ENCODE measurements at regions not wholly inside any gene's neighbourhood (a gene's known extent, or its start where the extent isn't known, plus 50 kb on each side); places are given as distances from the start of the nearest gene placed in this dataset.
A peak's percentile ranks its signal among the peaks of the same experiment; 100 is the strongest.

GRCh38 chrX:9162698-9163097 is 128.8 kb upstream of the FAM9B start:
- POLR2A ChIA-PET = no interaction called here

GRCh38 chrX:9163214-9163709 is 129.3 kb upstream of the FAM9B start:
- H3K4me3 Mint-ChIP-seq = no peak overlapping the region
- intact Hi-C loops (cut with micrococcal nuclease) = loop anchor here (10.0 kb wide), 1 partner anchor 512 kb away; no protein-coding TSS in a partner anchor
- DNase-seq (no peak), ATAC-seq (ENCODE audit: low read depth) (no peak)
- H3K27me3 Mint-ChIP-seq = peaks cover 8% of the 10 kb centered on the region
- no peak overlapping the region for H3K27ac Mint-ChIP-seq
- H3K36me3 Mint-ChIP-seq (ENCODE audit: low read depth) = no peaks in the 10 kb centered on the region
- POLR2A ChIA-PET = interaction anchor here (0.7 kb wide), 1 partner anchor 297 kb away, joined by 8 read pairs; no protein-coding TSS in a partner anchor
- no peaks in the 10 kb centered on the region for H3K9me3 Mint-ChIP-seq
- TF ChIP-seq CTCF (IDR thresholded peaks at IDR 0.05) = no peak
- CTCF ChIA-PET = no interaction called here
- peaks cover 28% of the 10 kb centered on the region for H3K4me1 Mint-ChIP-seq

More at GRCh38 chrX:9162698-9163097, 128.8 kb upstream of the FAM9B start:
- H3K27me3 Mint-ChIP-seq = peaks cover 9% of the 10 kb centered on the region
- H3K4me3 Mint-ChIP-seq = no peak overlapping the region
- CTCF ChIA-PET = no interaction called here
- no peak for TF ChIP-seq CTCF (IDR thresholded peaks at IDR 0.05)
- DNase-seq (no peak), ATAC-seq (ENCODE audit: low read depth) (no peak)
- no peak overlapping the region for H3K27ac Mint-ChIP-seq
- H3K9me3 Mint-ChIP-seq = no peaks in the 10 kb centered on the region
- peaks cover 28% of the 10 kb centered on the region for H3K4me1 Mint-ChIP-seq
- intact Hi-C loops (cut with micrococcal nuclease) = loop anchor here (10.0 kb wide), 1 partner anchor 512 kb away; no protein-coding TSS in a partner anchor
- H3K36me3 Mint-ChIP-seq (ENCODE audit: low read depth) = no peaks in the 10 kb centered on the region

- Mint-ChIP-seq H3K27me3 (peaks cover 7% of the 10 kb centered on the region), H3K36me3 (ENCODE audit: low read depth) (no peaks in the 10 kb centered on the region), H3K4me1 (peaks cover 28% of the 10 kb centered on the region), H3K9me3 (peaks cover 1% of the 10 kb centered on the region), H3K4me3 (no peak overlapping the region), H3K27ac (no peak overlapping the region)
- no peak for TF ChIP-seq CTCF (IDR thresholded peaks at IDR 0.05)
- DNase-seq (no peak), ATAC-seq (ENCODE audit: low read depth) (peak; percentile 25)
- intact Hi-C loops (cut with micrococcal nuclease) = loop anchor here (10.0 kb wide), 1 partner anchor 511 kb away; no protein-coding TSS in a partner anchor
- ChIA-PET CTCF (no interaction called here), POLR2A (interaction anchor here (0.6 to 0.7 kb wide), 3 partner anchors 75 to 445 kb away, joined by 6 to 9 read pairs (median 8); no protein-coding TSS in a partner anchor)
These were observed 130.2 kb upstream of the FAM9B start for GRCh38 chrX:9164086-9164485.

- H3K9me3 Mint-ChIP-seq = peaks cover 1% of the 10 kb centered on the region
- peak; percentile 14 for ATAC-seq (ENCODE audit: low read depth)
These were observed 130.9 kb upstream of the FAM9B start for GRCh38 chrX:9164533-9165426.

More at GRCh38 chrX:9164533-9165426, 130.9 kb upstream of the FAM9B start:
- peaks cover 7% of the 10 kb centered on the region for H3K27me3 Mint-ChIP-seq
- H3K36me3 Mint-ChIP-seq (ENCODE audit: low read depth) = no peaks in the 10 kb centered on the region
- no peak for DNase-seq
- no peak overlapping the region for H3K4me3 Mint-ChIP-seq
- ChIA-PET CTCF (no interaction called here), POLR2A (interaction anchor here (0.6 to 2.1 kb wide), 4 partner anchors 13 to 444 kb away, joined by 4 to 14 read pairs (median 8); no protein-coding TSS in a partner anchor)
- TF ChIP-seq CTCF (IDR thresholded peaks at IDR 0.05) = no peak
- peak overlapping the region; percentile 33 for H3K27ac Mint-ChIP-seq
- intact Hi-C loops (cut with micrococcal nuclease) = loop anchor here (5.0 to 10.0 kb wide), 2 partner anchors 72 to 510 kb away; no protein-coding TSS in a partner anchor
- peaks cover 28% of the 10 kb centered on the region for H3K4me1 Mint-ChIP-seq

Data from activated B cell treated with CpG ODN at 0.5 μM for 24 hours (primary cell).